ENCODE measurements at regions not wholly inside any gene's neighbourhood (a gene's known extent, or its start where the extent isn't known, plus 50 kb on each side); places are given as distances from the start of the nearest gene placed in this dataset.

GRCh38 chr18:28635530-28635929 lies 458.6 kb upstream of the CDH2 start (continued):
- TF ChIP-seq, protein P1, sequence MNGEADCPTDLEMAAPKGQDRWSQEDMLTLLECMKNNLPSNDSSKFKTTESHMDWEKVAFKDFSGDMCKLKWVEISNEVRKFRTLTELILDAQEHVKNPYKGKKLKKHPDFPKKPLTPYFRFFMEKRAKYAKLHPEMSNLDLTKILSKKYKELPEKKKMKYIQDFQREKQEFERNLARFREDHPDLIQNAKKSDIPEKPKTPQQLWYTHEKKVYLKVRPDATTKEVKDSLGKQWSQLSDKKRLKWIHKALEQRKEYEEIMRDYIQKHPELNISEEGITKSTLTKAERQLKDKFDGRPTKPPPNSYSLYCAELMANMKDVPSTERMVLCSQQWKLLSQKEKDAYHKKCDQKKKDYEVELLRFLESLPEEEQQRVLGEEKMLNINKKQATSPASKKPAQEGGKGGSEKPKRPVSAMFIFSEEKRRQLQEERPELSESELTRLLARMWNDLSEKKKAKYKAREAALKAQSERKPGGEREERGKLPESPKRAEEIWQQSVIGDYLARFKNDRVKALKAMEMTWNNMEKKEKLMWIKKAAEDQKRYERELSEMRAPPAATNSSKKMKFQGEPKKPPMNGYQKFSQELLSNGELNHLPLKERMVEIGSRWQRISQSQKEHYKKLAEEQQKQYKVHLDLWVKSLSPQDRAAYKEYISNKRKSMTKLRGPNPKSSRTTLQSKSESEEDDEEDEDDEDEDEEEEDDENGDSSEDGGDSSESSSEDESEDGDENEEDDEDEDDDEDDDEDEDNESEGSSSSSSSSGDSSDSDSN (CRISPR knock-in tag; IDR thresholded peaks at IDR 0.05) = no peak
- no peak for TF ChIP-seq THAP11 (CRISPR knock-in tag; IDR thresholded peaks at IDR 0.05)
- TF ChIP-seq TGIF2 (CRISPR knock-in tag; IDR thresholded peaks at IDR 0.05) = no peak
- no peak for TF ChIP-seq BRD4 (CRISPR knock-in tag; IDR thresholded peaks at IDR 0.05)
- TF ChIP-seq ZBTB7B (CRISPR knock-in tag; IDR thresholded peaks at IDR 0.05) = no peak
- TF ChIP-seq SALL2 (CRISPR knock-in tag; IDR thresholded peaks at IDR 0.05) = no peak
- TF ChIP-seq ATAD3A (CRISPR knock-in tag; IDR thresholded peaks at IDR 0.05) = no peak

DNA sequence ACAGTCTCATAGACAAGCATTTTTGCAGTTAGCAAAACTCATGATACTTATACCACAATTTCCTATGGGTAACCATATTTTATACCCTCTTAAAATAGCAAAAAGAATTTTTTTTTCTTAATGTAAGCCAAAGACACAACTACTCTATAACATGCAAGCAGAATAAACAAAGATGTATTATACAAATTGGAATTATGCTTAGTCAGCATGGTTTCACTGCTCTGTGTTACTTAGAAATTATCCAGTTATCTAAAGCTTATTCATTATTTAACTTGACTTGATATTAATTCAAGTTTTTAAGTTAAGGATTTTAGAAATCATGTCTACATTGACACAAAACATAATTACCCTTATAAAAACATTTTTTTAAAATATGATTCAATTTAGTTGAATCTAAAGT lies 449.8 kb upstream of the CDH2 start:
- H2AFZ ChIP-seq (ENCODE audit: low read length) = no peak overlapping the region
- FAIRE-seq = no peak
- no TSS peak for BruUV-seq (replicated peaks)

More for the DNA sequence above, 449.8 kb upstream of the CDH2 start:
- Histone ChIP-seq H3K36me3 (replicated peaks in 1 of 2; ENCODE audit: control insufficient read depth in 1 of 2, insufficient read depth in 2 of 2, low read length in 2 of 2) (no peaks in the 10 kb centered on the region), H3K27ac (ENCODE audit: extremely low read length, insufficient read depth, low read length) (no peak overlapping the region), H3K27me3 (ENCODE audit: control insufficient read depth in 1 of 2, insufficient read depth in 2 of 2, low read length in 2 of 2) (no peaks in the 10 kb centered on the region), H3K79me2 (ENCODE audit: insufficient read depth, low read length) (no peaks in the 10 kb centered on the region), H3K4me1 (ENCODE audit: insufficient read depth, low read length) (no peaks in the 10 kb centered on the region), H3K4me3 (replicated peaks in 1 of 3; ENCODE audit: insufficient read depth in 1 of 3, low read depth in 2 of 3, low read length in 3 of 3) (no peak overlapping the region), H4K20me1 (ENCODE audit: insufficient read depth, low read length) (no peaks in the 10 kb centered on the region), H3K9ac (ENCODE audit: insufficient read depth, low read depth, low read length) (no peak overlapping the region), H3K4me2 (ENCODE audit: low read depth, low read length) (no peak overlapping the region), H3K9me3 (ENCODE audit: low read length) (no peaks in the 10 kb centered on the region)
- intact Hi-C loops (cut with micrococcal nuclease; ENCODE audit: unreplicated experiment) = no loop called here
- DNase-seq (ENCODE audit: low spot score) (no peak), ATAC-seq (no peak)
- ChIA-PET CTCF (ENCODE audit: low intra/inter-chr PET ratio, low total read pairs) (no interaction called here), POLR2A (no interaction called here)
- peak; percentile 95 for TF ChIP-seq MAFF (IDR thresholded peaks at IDR 0.05; ENCODE audit: low read depth, low read length)
- TF ChIP-seq MAFK (conservative IDR thresholded peaks at IDR 0.05 in 1 of 2, IDR thresholded peaks at IDR 0.05 in 1 of 2; ENCODE audit: low read length in 2 of 2) = peak; percentile 94 to 98
- no peak for TF ChIP-seq ZBTB1 (CRISPR knock-in tag; IDR thresholded peaks at IDR 0.05; ENCODE audit: borderline replicate concordance)
- in situ Hi-C loops (cut with HindIII; ENCODE audit: extremely low pct_ligation_motif_present, low pct_unique_long_range_greater_than_20kb) = no loop called here
